ENCODE measurements at regions not wholly inside any gene's neighbourhood (a gene's known extent, or its start where the extent isn't known, plus 50 kb on each side); places are given as distances from the start of the nearest gene placed in this dataset.

GRCh38 chr5:165076686-165077085 lies 1571.3 kb downstream of the MAT2B start:
- no peaks in the 10 kb centered on the region for H3K27me3 ChIP-seq (ENCODE audit: control insufficient read depth, insufficient read depth, low read length)
- TF ChIP-seq, protein P1, sequence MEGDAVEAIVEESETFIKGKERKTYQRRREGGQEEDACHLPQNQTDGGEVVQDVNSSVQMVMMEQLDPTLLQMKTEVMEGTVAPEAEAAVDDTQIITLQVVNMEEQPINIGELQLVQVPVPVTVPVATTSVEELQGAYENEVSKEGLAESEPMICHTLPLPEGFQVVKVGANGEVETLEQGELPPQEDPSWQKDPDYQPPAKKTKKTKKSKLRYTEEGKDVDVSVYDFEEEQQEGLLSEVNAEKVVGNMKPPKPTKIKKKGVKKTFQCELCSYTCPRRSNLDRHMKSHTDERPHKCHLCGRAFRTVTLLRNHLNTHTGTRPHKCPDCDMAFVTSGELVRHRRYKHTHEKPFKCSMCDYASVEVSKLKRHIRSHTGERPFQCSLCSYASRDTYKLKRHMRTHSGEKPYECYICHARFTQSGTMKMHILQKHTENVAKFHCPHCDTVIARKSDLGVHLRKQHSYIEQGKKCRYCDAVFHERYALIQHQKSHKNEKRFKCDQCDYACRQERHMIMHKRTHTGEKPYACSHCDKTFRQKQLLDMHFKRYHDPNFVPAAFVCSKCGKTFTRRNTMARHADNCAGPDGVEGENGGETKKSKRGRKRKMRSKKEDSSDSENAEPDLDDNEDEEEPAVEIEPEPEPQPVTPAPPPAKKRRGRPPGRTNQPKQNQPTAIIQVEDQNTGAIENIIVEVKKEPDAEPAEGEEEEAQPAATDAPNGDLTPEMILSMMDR (IDR thresholded peaks at IDR 0.05; ENCODE audit: insufficient read depth, low read length, poor library complexity, severe bottlenecking), result no peak
- no peak overlapping the region for H3K4me3 ChIP-seq (ENCODE audit: low read depth, low read length)
- DNase-seq (ENCODE audit: low read depth), result no peak
- H3K36me3 ChIP-seq (ENCODE audit: control insufficient read depth, insufficient read depth, low read length), result no peaks in the 10 kb centered on the region

GRCh38 chr5:165079389-165079788 lies 1574.0 kb downstream of the MAT2B start:
- Histone ChIP-seq H3K4me3 (ENCODE audit: low read depth, low read length) (no peak overlapping the region), H3K36me3 (ENCODE audit: control insufficient read depth, insufficient read depth, low read length) (no peaks in the 10 kb centered on the region), H3K27me3 (ENCODE audit: control insufficient read depth, insufficient read depth, low read length) (no peaks in the 10 kb centered on the region)
- no peak for DNase-seq (ENCODE audit: low read depth)
- TF ChIP-seq, protein P1 (IDR thresholded peaks at IDR 0.05; ENCODE audit: insufficient read depth, low read length, poor library complexity, severe bottlenecking), result no peak

GRCh38 chr5:165083394-165083793 lies 1578.0 kb downstream of the MAT2B start:
- no peak for DNase-seq (ENCODE audit: low read depth)
- TF ChIP-seq, protein P1 (IDR thresholded peaks at IDR 0.05; ENCODE audit: insufficient read depth, low read length, poor library complexity, severe bottlenecking), result no peak
- no peak overlapping the region for H3K4me3 ChIP-seq (ENCODE audit: low read depth, low read length)
- no peaks in the 10 kb centered on the region for H3K27me3 ChIP-seq (ENCODE audit: control insufficient read depth, insufficient read depth, low read length)
- no peaks in the 10 kb centered on the region for H3K36me3 ChIP-seq (ENCODE audit: control insufficient read depth, insufficient read depth, low read length)

DNA sequence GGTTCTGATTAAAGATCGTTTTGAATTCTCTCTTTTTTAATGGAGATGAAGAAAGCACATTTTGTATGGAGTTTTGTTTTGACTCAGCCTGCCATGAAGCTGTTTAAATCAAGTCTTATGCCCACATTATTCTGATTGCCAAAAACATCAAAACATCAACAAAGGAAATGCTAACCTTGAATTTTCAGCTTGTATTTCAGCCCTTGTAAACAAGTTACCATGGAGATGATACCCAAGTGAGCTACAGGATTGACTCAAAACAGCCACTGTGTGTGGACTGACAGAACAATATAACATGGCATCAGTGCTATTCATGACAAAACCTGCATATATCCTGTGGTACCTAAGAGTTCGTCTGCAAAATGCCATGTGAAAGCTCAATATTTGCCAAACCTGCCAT lies 1581.0 kb downstream of the MAT2B start:
- DNase-seq (ENCODE audit: low read depth), result no peak
- Histone ChIP-seq H3K36me3 (ENCODE audit: control insufficient read depth, insufficient read depth, low read length) (no peaks in the 10 kb centered on the region), H3K27me3 (ENCODE audit: control insufficient read depth, insufficient read depth, low read length) (no peaks in the 10 kb centered on the region), H3K4me3 (ENCODE audit: low read depth, low read length) (no peak overlapping the region)
- TF ChIP-seq, protein P1 (IDR thresholded peaks at IDR 0.05; ENCODE audit: insufficient read depth, low read length, poor library complexity, severe bottlenecking), result no peak

- no peak for DNase-seq (ENCODE audit: low read depth)
- no peak overlapping the region for H3K4me3 ChIP-seq (ENCODE audit: low read depth, low read length)
- H3K36me3 ChIP-seq (ENCODE audit: control insufficient read depth, insufficient read depth, low read length), result no peaks in the 10 kb centered on the region
- TF ChIP-seq, protein P1 (IDR thresholded peaks at IDR 0.05; ENCODE audit: insufficient read depth, low read length, poor library complexity, severe bottlenecking), result no peak
- no peaks in the 10 kb centered on the region for H3K27me3 ChIP-seq (ENCODE audit: control insufficient read depth, insufficient read depth, low read length)
Observed at GRCh38 chr5:165094782-165095181, 1589.4 kb downstream of the MAT2B start.

GRCh38 chr5:165101709-165102108 lies 1596.3 kb downstream of the MAT2B start:
- no peak for DNase-seq (ENCODE audit: low read depth)
- TF ChIP-seq, protein P1 (IDR thresholded peaks at IDR 0.05; ENCODE audit: insufficient read depth, low read length, poor library complexity, severe bottlenecking), result no peak
- H3K4me3 ChIP-seq (ENCODE audit: low read depth, low read length), result no peak overlapping the region
- H3K27me3 ChIP-seq (ENCODE audit: control insufficient read depth, insufficient read depth, low read length), result no peaks in the 10 kb centered on the region
- no peaks in the 10 kb centered on the region for H3K36me3 ChIP-seq (ENCODE audit: control insufficient read depth, insufficient read depth, low read length)

All from kidney epithelial cell (primary cell).